Neutrophil (primary cell): ENCODE measurements at regions not wholly inside any gene's neighbourhood (a gene's known extent, or its start where the extent isn't known, plus 50 kb on each side); places are given as distances from the start of the nearest gene placed in this dataset.

ENCODE experiments used
- H3K27ac ChIP-seq: fragments of 200-600 bp; sonication (generic); 2 replicates; pipeline ENCODE4 v1.5.1; 2016; ENCODE audit warnings: mild to moderate bottlenecking, moderate library complexity
- H3K27me3 ChIP-seq: fragments of 200-600 bp; sonication (generic); 2 replicates; pipeline ENCODE4 v1.6.0; 2016; ENCODE audit warnings: mild to moderate bottlenecking
- H3K36me3 ChIP-seq: fragments of 200-600 bp; sonication (generic); 2 replicates; pipeline ENCODE4 v1.5.1; 2017
- H3K4me1 ChIP-seq, 2 experiments: fragments of 200-600 bp in 1 of 2; sonication (generic) in 1 of 2; 1 replicate in 1 of 2; 2 replicates in 1 of 2; pipeline versions ENCODE4 v1.5.1 to v1.6.1; 2013 to 2016; ENCODE audit warnings: low read depth in 1 of 2, low read length in 1 of 2, mild to moderate bottlenecking in 1 of 2, moderate library complexity in 1 of 2; ENCODE audit not compliant: control insufficient read depth in 1 of 2, insufficient read depth in 1 of 2
- H3K4me3 ChIP-seq, 2 experiments: fragments of 200-600 bp in 1 of 2; sonication (generic) in 1 of 2; 1 replicate in 1 of 2; 2 replicates in 1 of 2; pipeline ENCODE4 v1.5.1; 2013 to 2016; ENCODE audit warnings: low read depth in 1 of 2, low read length in 1 of 2, mild to moderate bottlenecking in 1 of 2, moderate library complexity in 1 of 2
- H3K9me3 ChIP-seq: fragments of 200-600 bp; sonication (generic); 2 replicates; pipeline ENCODE4 v1.5.1; 2016
- TF ChIP-seq, protein P1 (sequence below): fragments of 200-600 bp; sonication (generic); IDR thresholded peaks from 2 replicates; pipeline ENCODE4 v1.5.1; 2016; ENCODE audit warnings: antibody characterized with exemption

GRCh38 chrY:19484997-19485396 lies 259.5 kb downstream of the KDM5D start:
- H3K27ac ChIP-seq: no peak overlapping the region
- H3K4me3 ChIP-seq: no peak overlapping the region
- no peaks in the 10 kb centered on the region for H3K4me1 ChIP-seq
- H3K27me3 ChIP-seq: no peaks in the 10 kb centered on the region
- TF ChIP-seq, protein P1, sequence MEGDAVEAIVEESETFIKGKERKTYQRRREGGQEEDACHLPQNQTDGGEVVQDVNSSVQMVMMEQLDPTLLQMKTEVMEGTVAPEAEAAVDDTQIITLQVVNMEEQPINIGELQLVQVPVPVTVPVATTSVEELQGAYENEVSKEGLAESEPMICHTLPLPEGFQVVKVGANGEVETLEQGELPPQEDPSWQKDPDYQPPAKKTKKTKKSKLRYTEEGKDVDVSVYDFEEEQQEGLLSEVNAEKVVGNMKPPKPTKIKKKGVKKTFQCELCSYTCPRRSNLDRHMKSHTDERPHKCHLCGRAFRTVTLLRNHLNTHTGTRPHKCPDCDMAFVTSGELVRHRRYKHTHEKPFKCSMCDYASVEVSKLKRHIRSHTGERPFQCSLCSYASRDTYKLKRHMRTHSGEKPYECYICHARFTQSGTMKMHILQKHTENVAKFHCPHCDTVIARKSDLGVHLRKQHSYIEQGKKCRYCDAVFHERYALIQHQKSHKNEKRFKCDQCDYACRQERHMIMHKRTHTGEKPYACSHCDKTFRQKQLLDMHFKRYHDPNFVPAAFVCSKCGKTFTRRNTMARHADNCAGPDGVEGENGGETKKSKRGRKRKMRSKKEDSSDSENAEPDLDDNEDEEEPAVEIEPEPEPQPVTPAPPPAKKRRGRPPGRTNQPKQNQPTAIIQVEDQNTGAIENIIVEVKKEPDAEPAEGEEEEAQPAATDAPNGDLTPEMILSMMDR: no peak
- no peaks in the 10 kb centered on the region for H3K36me3 ChIP-seq
- H3K9me3 ChIP-seq: no peaks in the 10 kb centered on the region

DNA sequence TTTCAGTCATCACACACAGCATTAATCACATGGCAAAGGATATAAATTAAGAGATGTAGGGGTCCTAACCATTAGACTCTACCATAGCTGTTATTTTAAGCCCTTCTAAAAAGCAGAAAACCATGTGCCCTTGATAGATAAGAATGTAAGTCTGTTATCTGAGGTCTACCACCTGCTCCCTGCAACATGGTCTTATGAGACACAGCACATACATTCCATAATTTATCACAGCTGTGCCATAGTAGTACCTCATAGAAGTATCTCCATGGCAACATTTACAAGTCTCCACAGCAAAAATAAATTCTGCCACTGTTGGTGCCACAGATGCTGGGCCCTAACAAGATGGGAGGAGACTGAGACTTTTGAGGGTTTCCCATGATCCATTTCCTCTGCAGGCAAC lies 265.4 kb downstream of the KDM5D start:
- Histone ChIP-seq H3K4me3 (no peak overlapping the region), H3K27me3 (no peaks in the 10 kb centered on the region), H3K9me3 (no peaks in the 10 kb centered on the region), H3K27ac (no peak overlapping the region), H3K4me1 (no peaks in the 10 kb centered on the region), H3K36me3 (no peaks in the 10 kb centered on the region)
- TF ChIP-seq, protein P1: no peak

GRCh38 chrY:19477959-19478358 lies 266.6 kb downstream of the KDM5D start:
- TF ChIP-seq, protein P1: no peak
- no peaks in the 10 kb centered on the region for H3K36me3 ChIP-seq
- no peak overlapping the region for H3K27ac ChIP-seq
- H3K4me1 ChIP-seq: no peaks in the 10 kb centered on the region
- H3K4me3 ChIP-seq: no peak overlapping the region
- H3K9me3 ChIP-seq: no peaks in the 10 kb centered on the region
- no peaks in the 10 kb centered on the region for H3K27me3 ChIP-seq

DNA sequence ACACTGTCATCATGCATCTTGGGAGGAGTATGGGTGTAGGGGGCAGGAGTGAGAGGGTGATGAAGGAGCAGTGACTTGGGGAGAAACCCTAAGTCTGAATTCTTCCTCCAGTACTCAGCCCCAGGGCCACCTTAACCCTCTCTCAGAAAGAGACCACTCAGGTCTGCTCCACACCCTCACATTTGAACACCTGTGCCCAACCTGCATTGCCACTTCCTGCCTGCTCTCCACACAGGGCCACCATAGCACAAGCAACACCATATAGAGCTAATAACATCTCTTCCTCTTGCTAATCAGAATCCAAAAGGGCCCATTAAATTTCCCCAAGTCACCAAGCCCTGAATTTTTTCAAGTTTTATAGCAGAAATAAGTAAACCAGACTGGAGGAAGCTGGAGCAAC lies 278.7 kb downstream of the KDM5D start:
- Histone ChIP-seq H3K4me1 (no peaks in the 10 kb centered on the region), H3K4me3 (no peak overlapping the region), H3K36me3 (no peaks in the 10 kb centered on the region), H3K27ac (no peak overlapping the region), H3K27me3 (no peaks in the 10 kb centered on the region), H3K9me3 (no peaks in the 10 kb centered on the region)
- TF ChIP-seq, protein P1: no peak

- Histone ChIP-seq H3K36me3 (no peaks in the 10 kb centered on the region), H3K27me3 (no peaks in the 10 kb centered on the region), H3K9me3 (no peaks in the 10 kb centered on the region), H3K4me3 (no peak overlapping the region), H3K27ac (no peak overlapping the region), H3K4me1 (no peaks in the 10 kb centered on the region)
- TF ChIP-seq, protein P1: no peak
Measured at GRCh38 chrY:19456855-19457448, 287.6 kb downstream of the KDM5D start.

DNA sequence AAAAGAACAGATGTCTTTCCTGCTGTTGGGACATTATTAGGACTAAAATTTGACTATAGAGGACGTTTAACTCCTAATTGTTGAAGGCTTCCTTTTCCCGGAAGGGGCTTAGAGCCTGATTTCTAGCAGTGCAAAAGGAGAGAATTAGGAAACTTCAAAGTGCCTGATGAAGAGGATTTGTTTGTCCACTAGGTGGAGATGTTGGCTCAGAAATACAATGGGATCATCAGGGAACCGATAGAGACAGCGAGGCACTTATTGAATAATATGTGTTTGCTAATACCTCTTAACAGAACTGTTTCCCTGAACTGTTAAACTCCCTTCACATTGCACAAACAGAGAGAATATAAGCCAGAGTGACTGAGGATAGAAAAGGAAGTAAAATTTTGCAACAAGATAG lies 311.5 kb downstream of the KDM5D start:
- peaks cover 0 to 7% of the 10 kb centered on the region in 2 experiments for H3K4me1 ChIP-seq
- no peaks in the 10 kb centered on the region for H3K9me3 ChIP-seq
- H3K27me3 ChIP-seq: no peaks in the 10 kb centered on the region
- no peaks in the 10 kb centered on the region for H3K36me3 ChIP-seq
- TF ChIP-seq, protein P1: peak; percentile 31
- no peak overlapping the region for H3K4me3 ChIP-seq
- H3K27ac ChIP-seq: no peak overlapping the region
